ENCODE measurements at regions not wholly inside any gene's neighbourhood (a gene's known extent, or its start where the extent isn't known, plus 50 kb on each side); places are given as distances from the start of the nearest gene placed in this dataset.

- WGBS, result 80% methylated on average over 3 of the region's 3 CpGs
- intact Hi-C loops (cut with DNase I), result no loop called here
Measured at GRCh38 chr3:132834356-132834755, 112.1 kb upstream of the NPHP3 start.

GRCh38 chr3:132829101-132829500, 106.9 kb upstream of the NPHP3 start:
- no peak for DNase-seq (ENCODE audit: low spot score)
- no peaks in the 10 kb centered on the region for H3K36me3 ChIP-seq
- no peaks in the 10 kb centered on the region for H3K9me3 ChIP-seq
- TF ChIP-seq CTCF (IDR thresholded peaks at IDR 0.05) (no peak), POLR2AphosphoS5 (IDR thresholded peaks at IDR 0.05) (no peak), POLR2A (IDR thresholded peaks at IDR 0.05) (no peak)
- no peak overlapping the region for H3K27ac ChIP-seq
- intact Hi-C loops (cut with DNase I), result no loop called here
- H3K4me3 ChIP-seq, result no peak overlapping the region
- H3K4me1 ChIP-seq (replicated peaks), result no peaks in the 10 kb centered on the region
- H3K27me3 ChIP-seq (replicated peaks; ENCODE audit: insufficient read depth), result no peaks in the 10 kb centered on the region
- WGBS, result 89% methylated on average over 7 of the region's 7 CpGs

More at GRCh38 chr3:132834356-132834755, 112.1 kb upstream of the NPHP3 start:
- Histone ChIP-seq H3K4me3 (no peak overlapping the region), H3K27me3 (replicated peaks; ENCODE audit: insufficient read depth) (no peaks in the 10 kb centered on the region), H3K4me1 (replicated peaks) (no peaks in the 10 kb centered on the region), H3K27ac (no peak overlapping the region), H3K9me3 (no peaks in the 10 kb centered on the region), H3K36me3 (no peaks in the 10 kb centered on the region)
- no peak for TF ChIP-seq POLR2AphosphoS5 (IDR thresholded peaks at IDR 0.05)
- TF ChIP-seq CTCF (IDR thresholded peaks at IDR 0.05), result no peak
- no peak for TF ChIP-seq POLR2A (IDR thresholded peaks at IDR 0.05)
- DNase-seq (ENCODE audit: low spot score), result no peak

GRCh38 chr3:132822837-132823236, 100.6 kb upstream of the NPHP3 start:
- TF ChIP-seq CTCF (IDR thresholded peaks at IDR 0.05) (no peak), POLR2AphosphoS5 (IDR thresholded peaks at IDR 0.05) (no peak), POLR2A (IDR thresholded peaks at IDR 0.05) (no peak)
- 77% methylated on average over 2 of the region's 2 CpGs for WGBS

GRCh38 chr3:132822266-132822665, 100.1 kb upstream of the NPHP3 start:
- intact Hi-C loops (cut with DNase I), result no loop called here
- Histone ChIP-seq H3K36me3 (no peaks in the 10 kb centered on the region), H3K4me1 (replicated peaks) (no peaks in the 10 kb centered on the region), H3K27ac (no peak overlapping the region), H3K9me3 (no peaks in the 10 kb centered on the region), H3K4me3 (no peak overlapping the region), H3K27me3 (replicated peaks; ENCODE audit: insufficient read depth) (no peaks in the 10 kb centered on the region)
- no peak for DNase-seq (ENCODE audit: low spot score)
- WGBS, result 85% methylated on average over 1 of the region's 1 CpG
- TF ChIP-seq CTCF (IDR thresholded peaks at IDR 0.05) (no peak), POLR2AphosphoS5 (IDR thresholded peaks at IDR 0.05) (no peak), POLR2A (IDR thresholded peaks at IDR 0.05) (no peak)

More at GRCh38 chr3:132822837-132823236, 100.6 kb upstream of the NPHP3 start:
- intact Hi-C loops (cut with DNase I), result no loop called here
- no peaks in the 10 kb centered on the region for H3K9me3 ChIP-seq
- H3K27me3 ChIP-seq (replicated peaks; ENCODE audit: insufficient read depth), result no peaks in the 10 kb centered on the region
- H3K4me1 ChIP-seq (replicated peaks), result no peaks in the 10 kb centered on the region
- H3K36me3 ChIP-seq, result no peaks in the 10 kb centered on the region
- H3K4me3 ChIP-seq, result no peak overlapping the region
- H3K27ac ChIP-seq, result no peak overlapping the region
- DNase-seq (ENCODE audit: low spot score), result no peak

- DNase-seq (ENCODE audit: low spot score), result no peak
- H3K9me3 ChIP-seq, result no peaks in the 10 kb centered on the region
- H3K27ac ChIP-seq, result no peak overlapping the region
- TF ChIP-seq POLR2AphosphoS5 (IDR thresholded peaks at IDR 0.05), result no peak
- no peak for TF ChIP-seq POLR2A (IDR thresholded peaks at IDR 0.05)
- no peak for TF ChIP-seq CTCF (IDR thresholded peaks at IDR 0.05)
- H3K4me3 ChIP-seq, result no peak overlapping the region
- H3K36me3 ChIP-seq, result no peaks in the 10 kb centered on the region
- 81% methylated on average over 2 of the region's 2 CpGs for WGBS
- intact Hi-C loops (cut with DNase I), result no loop called here
- no peaks in the 10 kb centered on the region for H3K27me3 ChIP-seq (replicated peaks; ENCODE audit: insufficient read depth)
- H3K4me1 ChIP-seq (replicated peaks), result no peaks in the 10 kb centered on the region
Measured at GRCh38 chr3:132821314-132821713, 99.1 kb upstream of the NPHP3 start.

Data from prostate gland (tissue), 2 donors.